DND-41 (cell line): ENCODE measurements at regions not wholly inside any gene's neighbourhood (a gene's known extent, or its start where the extent isn't known, plus 50 kb on each side); places are given as distances from the start of the nearest gene placed in this dataset.

ENCODE experiments used
- ATAC-seq: fragments of 200-7000 bp; cut with Tn5 transposase; 3 replicates; pipeline ENCODE4 v1.9.1; 2021; ENCODE audit warnings: low read depth; ENCODE audit not compliant: insufficient read depth
- DNase-seq: peaks from one replicate; pipeline ENCODE4 v3.0.0-alpha.2; 2020
- H2AFZ ChIP-seq: 2 replicates; pipeline ENCODE4 v1.6.0; 2012; ENCODE audit warnings: low read depth, low read length
- H3K27ac ChIP-seq: 2 replicates; pipeline ENCODE4 v1.5.1; 2012; ENCODE audit warnings: low read length, inconsistent platforms
- H3K27me3 ChIP-seq: fragments of 200-600 bp; sonication (generic); 2 replicates; pipeline ENCODE4 v1.6.0; 2012; ENCODE audit warnings: low read length, mild to moderate bottlenecking, inconsistent platforms; ENCODE audit not compliant: insufficient read depth, poor library complexity
- H3K36me3 ChIP-seq: 2 replicates; pipeline ENCODE4 v1.5.1; 2012; ENCODE audit warnings: low read length, inconsistent platforms; ENCODE audit not compliant: insufficient read depth
- H3K4me1 ChIP-seq: 2 replicates; pipeline ENCODE4 v1.5.1; 2012; ENCODE audit warnings: mild to moderate bottlenecking, low read length; ENCODE audit not compliant: insufficient read depth
- H3K4me2 ChIP-seq: 2 replicates; pipeline ENCODE4 v1.6.0; 2012; ENCODE audit warnings: mild to moderate bottlenecking, moderate library complexity, low read length, inconsistent platforms; ENCODE audit not compliant: insufficient read depth
- H3K4me3 ChIP-seq, 2 experiments: fragments of 200-600 bp in 1 of 2; shearing (Covaris generic) in 1 of 2; 2 replicates each; pipeline ENCODE4 v1.5.1; 2012 to 2016; ENCODE audit warnings: inconsistent platforms in 2 of 2, low read length in 2 of 2, mild to moderate bottlenecking in 2 of 2, low read depth in 1 of 2, moderate library complexity in 1 of 2
- H3K79me2 ChIP-seq: 2 replicates; pipeline ENCODE4 v1.6.0; 2012; ENCODE audit warnings: low read length, inconsistent platforms; ENCODE audit not compliant: insufficient read depth
- H3K9ac ChIP-seq: 2 replicates; pipeline ENCODE4 v1.6.0; 2012; ENCODE audit warnings: low read depth, mild to moderate bottlenecking, inconsistent platforms, low read length, moderate library complexity
- H3K9me3 ChIP-seq: 2 replicates; pipeline ENCODE4 v1.5.1; 2012; ENCODE audit warnings: low read length, moderate library complexity, mild to moderate bottlenecking, inconsistent platforms; ENCODE audit not compliant: insufficient read depth, severe bottlenecking
- H4K20me1 ChIP-seq: 2 replicates; pipeline ENCODE4 v1.6.0; 2012; ENCODE audit warnings: low read length; ENCODE audit not compliant: insufficient read depth
- EZH2 ChIP-seq: IDR thresholded peaks from 3 replicates; pipeline ENCODE4 v1.6.1; 2012; ENCODE audit warnings: borderline replicate concordance, low read depth, mild to moderate bottlenecking, moderate library complexity, low read length, inconsistent platforms; ENCODE audit not compliant: severe bottlenecking
- TF ChIP-seq, protein P1 (sequence below): IDR thresholded peaks from 2 replicates; pipeline ENCODE4 v1.5.1; 2012; ENCODE audit warnings: borderline replicate concordance, low read length, moderate library complexity, mild to moderate bottlenecking; ENCODE audit not compliant: poor library complexity, severe bottlenecking; ENCODE audit errors: extremely low read depth

- Histone ChIP-seq H3K4me3 (no peak overlapping the region), H3K9ac (no peak overlapping the region), H3K27ac (no peak overlapping the region), H4K20me1 (no peaks in the 10 kb centered on the region), H2AFZ (no peak overlapping the region), H3K27me3 (no peaks in the 10 kb centered on the region), H3K4me2 (no peak overlapping the region), H3K36me3 (no peaks in the 10 kb centered on the region), H3K9me3 (no peaks in the 10 kb centered on the region), H3K79me2 (no peaks in the 10 kb centered on the region), H3K4me1 (no peaks in the 10 kb centered on the region)
- TF ChIP-seq, protein P1, sequence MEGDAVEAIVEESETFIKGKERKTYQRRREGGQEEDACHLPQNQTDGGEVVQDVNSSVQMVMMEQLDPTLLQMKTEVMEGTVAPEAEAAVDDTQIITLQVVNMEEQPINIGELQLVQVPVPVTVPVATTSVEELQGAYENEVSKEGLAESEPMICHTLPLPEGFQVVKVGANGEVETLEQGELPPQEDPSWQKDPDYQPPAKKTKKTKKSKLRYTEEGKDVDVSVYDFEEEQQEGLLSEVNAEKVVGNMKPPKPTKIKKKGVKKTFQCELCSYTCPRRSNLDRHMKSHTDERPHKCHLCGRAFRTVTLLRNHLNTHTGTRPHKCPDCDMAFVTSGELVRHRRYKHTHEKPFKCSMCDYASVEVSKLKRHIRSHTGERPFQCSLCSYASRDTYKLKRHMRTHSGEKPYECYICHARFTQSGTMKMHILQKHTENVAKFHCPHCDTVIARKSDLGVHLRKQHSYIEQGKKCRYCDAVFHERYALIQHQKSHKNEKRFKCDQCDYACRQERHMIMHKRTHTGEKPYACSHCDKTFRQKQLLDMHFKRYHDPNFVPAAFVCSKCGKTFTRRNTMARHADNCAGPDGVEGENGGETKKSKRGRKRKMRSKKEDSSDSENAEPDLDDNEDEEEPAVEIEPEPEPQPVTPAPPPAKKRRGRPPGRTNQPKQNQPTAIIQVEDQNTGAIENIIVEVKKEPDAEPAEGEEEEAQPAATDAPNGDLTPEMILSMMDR, result no peak
- no peak for TF ChIP-seq EZH2
- no peak for DNase-seq
- no peak for ATAC-seq
Observed at GRCh38 chr5:173720286-173720952, 104.0 kb upstream of the BOD1 start.

DNA sequence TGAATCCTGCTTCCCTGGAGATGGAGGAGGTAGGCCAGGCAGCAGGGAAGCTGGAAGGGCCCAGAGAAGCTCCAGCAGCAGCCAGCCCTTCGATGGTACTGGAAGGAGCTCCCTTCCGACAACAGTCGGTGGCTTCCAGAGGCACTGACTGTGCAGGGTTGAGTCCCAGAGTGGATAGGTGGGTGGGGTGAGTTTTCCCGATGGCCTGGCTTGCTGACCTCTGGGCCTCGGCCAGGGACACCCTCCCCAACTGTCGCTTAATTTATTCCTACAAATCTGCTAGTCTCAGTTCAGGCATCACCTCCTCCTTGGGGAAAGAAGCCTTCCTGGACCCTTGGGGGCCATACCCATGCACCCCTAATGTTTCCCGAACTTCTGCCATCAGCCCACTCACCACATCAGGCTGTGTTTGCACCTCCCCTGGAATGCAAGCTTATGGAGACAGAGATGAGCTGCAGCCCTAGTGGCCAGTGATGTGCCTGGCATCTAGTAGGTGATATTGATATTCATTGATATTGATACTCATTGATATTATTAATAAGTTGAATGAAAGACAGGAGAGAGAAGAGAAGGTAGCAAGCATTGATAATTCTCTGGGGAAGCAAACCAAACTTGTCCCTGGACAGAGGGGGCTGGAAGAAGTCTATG is 104.6 kb upstream of the BOD1 start:
- no peak overlapping the region for H3K4me3 ChIP-seq
- H3K4me1 ChIP-seq, result no peaks in the 10 kb centered on the region
- H3K27me3 ChIP-seq, result no peaks in the 10 kb centered on the region
- no peaks in the 10 kb centered on the region for H3K79me2 ChIP-seq
- H2AFZ ChIP-seq, result no peak overlapping the region
- ATAC-seq (no peak), DNase-seq (no peak)
- no peak overlapping the region for H3K9ac ChIP-seq
- no peaks in the 10 kb centered on the region for H4K20me1 ChIP-seq
- H3K27ac ChIP-seq, result no peak overlapping the region
- TF ChIP-seq EZH2, result no peak
- TF ChIP-seq, protein P1, result no peak
- no peaks in the 10 kb centered on the region for H3K9me3 ChIP-seq
- no peaks in the 10 kb centered on the region for H3K36me3 ChIP-seq
- H3K4me2 ChIP-seq, result no peak overlapping the region

GRCh38 chr5:173721601-173722232 is 105.3 kb upstream of the BOD1 start:
- Histone ChIP-seq H2AFZ (no peak overlapping the region), H3K4me2 (no peak overlapping the region), H4K20me1 (no peaks in the 10 kb centered on the region), H3K9me3 (no peaks in the 10 kb centered on the region), H3K27me3 (no peaks in the 10 kb centered on the region), H3K27ac (no peak overlapping the region), H3K4me3 (no peak overlapping the region), H3K4me1 (no peaks in the 10 kb centered on the region), H3K36me3 (no peaks in the 10 kb centered on the region), H3K79me2 (no peaks in the 10 kb centered on the region), H3K9ac (no peak overlapping the region)
- TF ChIP-seq, protein P1, result no peak
- TF ChIP-seq EZH2, result no peak
- DNase-seq (no peak), ATAC-seq (no peak)
